ENCODE measurements at regions not wholly inside any gene's neighbourhood (a gene's known extent, or its start where the extent isn't known, plus 50 kb on each side); places are given as distances from the start of the nearest gene placed in this dataset.

DNA sequence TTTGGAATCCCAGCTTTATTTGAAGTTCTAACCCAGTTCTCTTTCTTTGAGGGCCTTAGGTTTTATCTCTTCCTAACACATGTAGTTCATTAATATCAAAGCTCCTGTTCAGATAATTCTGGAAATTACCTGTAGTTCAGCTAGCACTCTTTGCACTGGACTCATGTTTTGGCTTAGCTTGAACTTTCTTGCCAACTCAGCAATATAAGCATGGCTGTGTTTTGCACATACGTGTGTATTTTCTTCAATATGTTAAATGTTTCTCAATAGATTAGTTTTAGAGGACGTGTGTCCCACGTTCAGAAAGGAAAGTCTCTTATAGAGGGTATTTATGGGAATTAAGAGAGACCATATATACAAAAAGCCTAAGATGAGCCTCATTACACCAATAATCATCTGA, 271.8 kb upstream of the USP25 start:
- no peak overlapping the region for H3K4ac ChIP-seq (ENCODE audit: low read depth, low read length)
- H2BK12ac ChIP-seq (ENCODE audit: insufficient read length, low read depth, low read length) = no peak overlapping the region
- no peaks in the 10 kb centered on the region for H3K23me2 ChIP-seq (ENCODE audit: insufficient read length, low read depth, low read length, poor library complexity, severe bottlenecking)
- no peaks in the 10 kb centered on the region for H3K79me2 ChIP-seq (ENCODE audit: insufficient read depth, low read length)
- H3K27me3 ChIP-seq (ENCODE audit: insufficient read depth, low read length) = no peaks in the 10 kb centered on the region
- no peak overlapping the region for H2BK5ac ChIP-seq (ENCODE audit: insufficient read length, low read length)
- Mint-ChIP-seq H3K36me3 (ENCODE audit: insufficient read depth in 1 of 3, low read depth in 3 of 3) (no peaks in the 10 kb centered on the region; a peak in 1 of 7 replicates), H3K4me3 (no peak overlapping the region), H3K4me1 (peaks cover 14 to 15% of the 10 kb centered on the region in 2 experiments), H3K27me3 (ENCODE audit: low read depth) (no peaks in the 10 kb centered on the region), H3K9me3 (no peaks in the 10 kb centered on the region), H3K27ac (no peak overlapping the region)
- H3K27ac ChIP-seq (ENCODE audit: insufficient read length, low read depth, low read length) = no peak overlapping the region
- no peak overlapping the region for H4K91ac ChIP-seq (ENCODE audit: insufficient read length, low read depth, low read length)
- no peak overlapping the region for H3T11ph ChIP-seq (ENCODE audit: low read length)
- H2BK15ac ChIP-seq (ENCODE audit: low read depth, low read length) = no peak overlapping the region
- no peak overlapping the region for H4K8ac ChIP-seq (replicated peaks; ENCODE audit: insufficient read length, low read depth, low read length)
- H3K14ac ChIP-seq (ENCODE audit: insufficient read depth, low read length) = no peak overlapping the region
- H4K20me1 ChIP-seq (ENCODE audit: control insufficient read depth, insufficient read depth, insufficient read length) = no peaks in the 10 kb centered on the region
- no peak overlapping the region for H3K18ac ChIP-seq (ENCODE audit: insufficient read length, low read depth, low read length)
- H2AK5ac ChIP-seq (ENCODE audit: insufficient read length, low read length) = no peak overlapping the region
- H2AFZ ChIP-seq (ENCODE audit: low read length) = no peak overlapping the region
- no CpG with 5 or more reads among the region's 3 CpGs for WGBS (ENCODE audit: extremely low coverage, insufficient read length, low lambda C conversion rate)
- no peak overlapping the region for H3K56ac ChIP-seq (ENCODE audit: insufficient read length, low read depth, low read length)
- H3K23ac ChIP-seq (ENCODE audit: insufficient read length, low read depth, low read length) = no peak overlapping the region
- no peaks in the 10 kb centered on the region for H3K9me3 ChIP-seq (ENCODE audit: control insufficient read depth, low read depth, low read length)
- no peak overlapping the region for H3K4me2 ChIP-seq (ENCODE audit: insufficient read depth, insufficient read length, low read length)
- no peak overlapping the region for H3K9ac ChIP-seq (ENCODE audit: extremely low read depth, insufficient read length, low read length)
- TF ChIP-seq, protein P1, sequence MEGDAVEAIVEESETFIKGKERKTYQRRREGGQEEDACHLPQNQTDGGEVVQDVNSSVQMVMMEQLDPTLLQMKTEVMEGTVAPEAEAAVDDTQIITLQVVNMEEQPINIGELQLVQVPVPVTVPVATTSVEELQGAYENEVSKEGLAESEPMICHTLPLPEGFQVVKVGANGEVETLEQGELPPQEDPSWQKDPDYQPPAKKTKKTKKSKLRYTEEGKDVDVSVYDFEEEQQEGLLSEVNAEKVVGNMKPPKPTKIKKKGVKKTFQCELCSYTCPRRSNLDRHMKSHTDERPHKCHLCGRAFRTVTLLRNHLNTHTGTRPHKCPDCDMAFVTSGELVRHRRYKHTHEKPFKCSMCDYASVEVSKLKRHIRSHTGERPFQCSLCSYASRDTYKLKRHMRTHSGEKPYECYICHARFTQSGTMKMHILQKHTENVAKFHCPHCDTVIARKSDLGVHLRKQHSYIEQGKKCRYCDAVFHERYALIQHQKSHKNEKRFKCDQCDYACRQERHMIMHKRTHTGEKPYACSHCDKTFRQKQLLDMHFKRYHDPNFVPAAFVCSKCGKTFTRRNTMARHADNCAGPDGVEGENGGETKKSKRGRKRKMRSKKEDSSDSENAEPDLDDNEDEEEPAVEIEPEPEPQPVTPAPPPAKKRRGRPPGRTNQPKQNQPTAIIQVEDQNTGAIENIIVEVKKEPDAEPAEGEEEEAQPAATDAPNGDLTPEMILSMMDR (conservative IDR thresholded peaks at IDR 0.05) = no peak
- no peak overlapping the region for H2BK120ac ChIP-seq (ENCODE audit: low read depth, low read length, poor library complexity, severe bottlenecking)
- H2BK20ac ChIP-seq (ENCODE audit: low read depth, low read length, poor library complexity, severe bottlenecking) = no peak overlapping the region
- no peak overlapping the region for H4K5ac ChIP-seq (ENCODE audit: insufficient read length, low read depth, low read length)
- no peaks in the 10 kb centered on the region for H3K4me1 ChIP-seq (ENCODE audit: insufficient read depth, low read length)
- H3K79me1 ChIP-seq (ENCODE audit: insufficient read depth, low read depth, low read length, poor library complexity, severe bottlenecking) = no peaks in the 10 kb centered on the region
- DNase-seq = no peak
